Tibial nerve (tissue), 4 donors: ENCODE measurements at regions not wholly inside any gene's neighbourhood (a gene's known extent, or its start where the extent isn't known, plus 50 kb on each side); places are given as distances from the start of the nearest gene placed in this dataset.
A peak's percentile ranks its signal among the peaks of the same experiment; 100 is the strongest.

Experiments
- DNase-seq, 2 donors: peaks; one replicate each; pipeline ENCODE4 v3.0.0-alpha.2; 2019; ENCODE audit warnings: low spot score in 2 of 2
- H3K27ac ChIP-seq, 4 donors: fragments of 200-600 bp; sonication (generic) in 3 of 4; one replicate each; pipeline ENCODE4 v1.5.1; 2017 to 2019; ENCODE audit warnings: mild to moderate bottlenecking in 1 of 4
- H3K27me3 ChIP-seq, 2 donors: fragments of 200-600 bp; sonication (generic) in 1 of 2; one replicate each; pipeline versions ENCODE4 v1.5.1 to v1.6.0; 2017 to 2019
- H3K36me3 ChIP-seq, 3 donors: fragments of 200-600 bp; sonication (generic); one replicate each; pipeline ENCODE4 v1.5.1; 2018 to 2019
- H3K4me1 ChIP-seq, 4 donors: fragments of 200-600 bp; sonication (generic) in 3 of 4; one replicate each; pipeline ENCODE4 v1.5.1; 2017 to 2019
- H3K4me3 ChIP-seq, 4 donors: fragments of 200-600 bp; sonication (generic) in 3 of 4; one replicate each; pipeline ENCODE4 v1.5.1; 2017 to 2019; ENCODE audit warnings: mild to moderate bottlenecking in 1 of 4, moderate library complexity in 1 of 4
- H3K9me3 ChIP-seq, 4 donors: fragments of 200-600 bp; sonication (generic) in 3 of 4; one replicate each; pipeline ENCODE4 v1.5.1; 2017 to 2019
- EP300 ChIP-seq, 2 donors: sonication (generic); formaldehyde crosslinking; IDR thresholded peaks; one replicate each; pipeline ENCODE4 v1.6.1; 2017; ENCODE audit warnings: antibody characterized with exemption in 2 of 2, mild to moderate bottlenecking in 1 of 2
- POLR2A ChIP-seq, 2 donors: fragments of 450-650 bp; IDR thresholded peaks; one replicate each; pipeline ENCODE4 v1.6.1; 2017; ENCODE audit warnings: antibody characterized with exemption in 2 of 2, mild to moderate bottlenecking in 2 of 2, moderate library complexity in 2 of 2
- WGBS, 2 donors: methylation state at CpG; one replicate each; pipeline ENCODE4 v1.1.5; 2018; 5-methylcytosine and 5-hydroxymethylcytosine counted together
- TF ChIP-seq, protein P1 (sequence below), 5 experiments: fragments of 200-600 bp in 3 of 5; fragments of 450-650 bp in 2 of 5; sonication (generic) in 3 of 5; IDR thresholded peaks; one replicate each; pipeline ENCODE4 v1.5.1; 2016 to 2019; ENCODE audit warnings: antibody characterized with exemption in 5 of 5, mild to moderate bottlenecking in 3 of 5, moderate library complexity in 2 of 5

DNA sequence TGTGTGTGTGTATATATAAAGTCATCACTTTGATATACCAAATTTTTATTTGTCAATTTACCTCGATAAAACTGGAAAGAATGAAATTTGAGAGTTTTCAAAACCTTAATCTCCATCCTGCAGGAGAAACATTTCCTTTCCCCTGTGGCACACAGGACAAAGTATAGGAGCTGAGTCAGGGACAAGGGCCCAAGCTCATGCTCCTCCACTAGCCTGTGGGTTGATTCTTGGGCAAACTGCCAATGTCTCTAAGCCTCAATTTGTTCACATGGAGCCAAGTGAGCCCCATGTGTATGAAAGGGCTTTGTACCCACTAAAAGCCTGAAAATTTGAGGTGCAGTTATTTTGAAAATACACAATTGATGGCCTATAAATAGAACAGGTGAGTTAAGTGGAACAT lies 60.3 kb upstream of the IL6 start:
- no peaks in the 10 kb centered on the region for H3K4me1 ChIP-seq
- H3K27ac ChIP-seq: no peak overlapping the region
- TF ChIP-seq, protein P1, sequence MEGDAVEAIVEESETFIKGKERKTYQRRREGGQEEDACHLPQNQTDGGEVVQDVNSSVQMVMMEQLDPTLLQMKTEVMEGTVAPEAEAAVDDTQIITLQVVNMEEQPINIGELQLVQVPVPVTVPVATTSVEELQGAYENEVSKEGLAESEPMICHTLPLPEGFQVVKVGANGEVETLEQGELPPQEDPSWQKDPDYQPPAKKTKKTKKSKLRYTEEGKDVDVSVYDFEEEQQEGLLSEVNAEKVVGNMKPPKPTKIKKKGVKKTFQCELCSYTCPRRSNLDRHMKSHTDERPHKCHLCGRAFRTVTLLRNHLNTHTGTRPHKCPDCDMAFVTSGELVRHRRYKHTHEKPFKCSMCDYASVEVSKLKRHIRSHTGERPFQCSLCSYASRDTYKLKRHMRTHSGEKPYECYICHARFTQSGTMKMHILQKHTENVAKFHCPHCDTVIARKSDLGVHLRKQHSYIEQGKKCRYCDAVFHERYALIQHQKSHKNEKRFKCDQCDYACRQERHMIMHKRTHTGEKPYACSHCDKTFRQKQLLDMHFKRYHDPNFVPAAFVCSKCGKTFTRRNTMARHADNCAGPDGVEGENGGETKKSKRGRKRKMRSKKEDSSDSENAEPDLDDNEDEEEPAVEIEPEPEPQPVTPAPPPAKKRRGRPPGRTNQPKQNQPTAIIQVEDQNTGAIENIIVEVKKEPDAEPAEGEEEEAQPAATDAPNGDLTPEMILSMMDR (IDR thresholded peaks at IDR 0.05): no peak
- no peak for TF ChIP-seq POLR2A (IDR thresholded peaks at IDR 0.05)
- no peak for TF ChIP-seq EP300 (IDR thresholded peaks at IDR 0.05)
- WGBS, 2 donors: 52 to 53% methylated on average over 1 of the region's 1 CpG
- no peak for DNase-seq
- H3K9me3 ChIP-seq: no peaks in the 10 kb centered on the region
- H3K27me3 ChIP-seq: no peaks in the 10 kb centered on the region
- H3K36me3 ChIP-seq: no peaks in the 10 kb centered on the region
- no peak overlapping the region for H3K4me3 ChIP-seq

DNA sequence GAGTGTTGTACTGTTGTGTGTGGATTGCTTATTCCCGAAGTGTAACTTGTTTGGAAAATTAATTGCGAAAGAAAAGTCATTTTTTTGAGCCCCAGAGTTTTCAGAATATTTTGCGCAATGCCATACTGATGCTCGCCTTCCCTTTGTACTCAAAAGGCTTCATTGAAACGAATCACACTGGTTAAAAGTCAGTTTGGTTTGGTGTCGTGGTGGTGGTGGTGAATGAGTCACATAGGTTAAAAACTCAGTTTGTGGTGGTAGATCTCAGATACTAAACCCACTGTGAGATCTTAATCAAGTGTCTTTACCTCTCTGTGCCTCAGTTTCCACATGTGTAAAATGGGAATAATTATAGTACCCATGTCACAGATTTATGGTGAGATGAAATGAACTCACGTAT lies 61.1 kb upstream of the IL6 start:
- Histone ChIP-seq H3K4me1 (no peaks in the 10 kb centered on the region), H3K36me3 (no peaks in the 10 kb centered on the region), H3K27ac (no peak overlapping the region), H3K4me3 (no peak overlapping the region), H3K9me3 (no peaks in the 10 kb centered on the region), H3K27me3 (no peaks in the 10 kb centered on the region)
- TF ChIP-seq, protein P1 (IDR thresholded peaks at IDR 0.05): no peak
- TF ChIP-seq POLR2A (IDR thresholded peaks at IDR 0.05) (no peak), EP300 (IDR thresholded peaks at IDR 0.05) (no peak)
- 91% methylated on average over 7 of the region's 7 CpGs for WGBS, 2 donors
- no peak for DNase-seq

DNA sequence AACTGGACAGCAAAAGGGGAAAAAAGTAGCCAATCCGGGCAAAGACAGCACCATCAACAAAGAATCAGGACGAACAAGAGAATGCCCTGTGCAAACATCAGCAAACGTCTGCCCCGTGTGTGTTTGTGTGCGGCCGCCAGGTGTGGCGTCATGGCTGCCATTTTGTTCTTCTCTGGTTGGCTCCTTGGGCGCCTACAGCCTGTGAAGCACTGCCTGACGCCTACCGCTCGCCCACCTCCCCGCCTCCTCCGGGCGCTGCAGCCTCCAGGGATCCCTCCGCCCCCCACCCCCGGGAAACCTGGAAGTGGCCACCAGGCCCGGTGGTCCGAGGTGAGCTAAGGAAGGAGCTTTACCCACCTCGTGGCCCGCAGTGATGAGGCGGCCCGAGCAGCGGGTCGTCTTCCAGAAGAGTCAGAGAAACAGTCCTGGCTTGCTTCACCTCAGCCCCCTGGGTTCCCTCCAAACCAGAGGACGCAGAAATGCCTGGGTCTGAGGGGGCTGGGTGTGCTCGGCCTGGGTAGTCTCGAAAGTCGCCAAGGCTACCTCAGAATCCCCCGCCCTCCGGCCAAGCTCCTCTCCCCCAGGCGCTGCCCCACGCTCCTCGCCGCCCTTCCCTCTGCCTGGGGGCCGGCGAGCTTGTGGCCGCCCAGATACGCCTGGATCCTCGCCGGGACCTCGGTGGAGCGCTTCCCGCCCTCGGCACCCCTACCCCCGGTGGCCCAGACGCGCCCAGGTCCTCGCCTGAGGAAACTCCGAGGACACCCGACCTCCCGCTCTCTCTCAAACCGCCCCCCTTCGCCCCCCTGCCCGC lies 61.8 kb upstream of the IL6 start:
- no peaks in the 10 kb centered on the region for H3K36me3 ChIP-seq
- DNase-seq: no peak
- H3K4me3 ChIP-seq: no peak overlapping the region
- TF ChIP-seq POLR2A (IDR thresholded peaks at IDR 0.05): no peak
- TF ChIP-seq, protein P1 (IDR thresholded peaks at IDR 0.05): no peak
- no peaks in the 10 kb centered on the region for H3K4me1 ChIP-seq
- H3K27me3 ChIP-seq: no peaks in the 10 kb centered on the region
- H3K27ac ChIP-seq: no peak overlapping the region
- H3K9me3 ChIP-seq: no peaks in the 10 kb centered on the region
- WGBS, 2 donors: 93 to 95% methylated on average over 54 of the region's 54 CpGs

DNA sequence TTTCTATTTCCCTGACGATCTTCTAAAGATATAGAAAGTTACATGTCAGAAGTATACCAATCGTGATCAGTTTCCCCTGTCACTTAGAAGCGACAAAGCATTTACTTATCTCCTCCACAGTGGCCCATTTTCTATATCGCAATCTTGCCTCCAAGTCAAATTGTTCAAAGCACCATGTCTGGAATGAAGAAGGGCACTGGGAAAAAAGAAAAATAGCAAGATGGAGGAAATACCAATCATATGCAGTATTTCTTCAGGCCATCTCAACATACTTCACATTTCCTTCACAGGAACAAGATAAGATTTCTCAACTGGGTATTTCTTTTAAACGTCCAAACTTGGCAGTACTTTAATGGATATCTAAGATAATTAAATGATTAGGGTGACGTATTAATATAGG lies 63.3 kb upstream of the IL6 start:
- DNase-seq: no peak
- H3K4me3 ChIP-seq: no peak overlapping the region
- WGBS, 2 donors: 86% methylated on average over 6 of the region's 6 CpGs
- no peak overlapping the region for H3K27ac ChIP-seq
- TF ChIP-seq, protein P1 (IDR thresholded peaks at IDR 0.05): no peak
- TF ChIP-seq EP300 (IDR thresholded peaks at IDR 0.05) (no peak), POLR2A (IDR thresholded peaks at IDR 0.05) (no peak)
- no peaks in the 10 kb centered on the region for H3K36me3 ChIP-seq
- no peaks in the 10 kb centered on the region for H3K27me3 ChIP-seq
- H3K4me1 ChIP-seq: no peaks in the 10 kb centered on the region
- no peaks in the 10 kb centered on the region for H3K9me3 ChIP-seq

DNA sequence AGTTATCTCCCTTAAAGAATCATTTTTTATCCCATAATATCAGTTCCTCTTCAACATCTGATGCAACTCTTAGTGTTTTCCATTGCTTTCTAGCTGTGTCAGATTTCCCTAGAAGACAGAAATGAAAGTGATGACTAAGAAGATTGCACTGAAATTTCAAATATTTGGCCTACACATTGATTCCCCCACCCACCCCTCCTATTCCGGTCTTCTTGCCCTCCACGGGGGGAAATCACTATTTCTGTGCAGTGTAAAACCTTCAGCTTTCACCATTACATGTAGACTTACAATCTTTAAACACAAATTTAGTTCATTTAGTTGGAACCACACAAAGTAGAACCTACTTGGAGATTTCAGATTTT lies 63.7 kb upstream of the IL6 start:
- WGBS, 2 donors: 31 to 34% methylated on average over 2 of the region's 2 CpGs
- no peaks in the 10 kb centered on the region for H3K27me3 ChIP-seq

More for the DNA sequence above, 63.7 kb upstream of the IL6 start:
- Histone ChIP-seq H3K4me1 (no peaks in the 10 kb centered on the region), H3K9me3 (no peaks in the 10 kb centered on the region), H3K27ac (no peak overlapping the region), H3K36me3 (no peaks in the 10 kb centered on the region), H3K4me3 (no peak overlapping the region)
- DNase-seq: no peak
- TF ChIP-seq EP300 (IDR thresholded peaks at IDR 0.05) (peak in 1 of 2 donors; percentile 41), POLR2A (IDR thresholded peaks at IDR 0.05) (no peak)
